NCI-H748 (cell line): ENCODE measurements at regions not wholly inside any gene's neighbourhood (a gene's known extent, or its start where the extent isn't known, plus 50 kb on each side); places are given as distances from the start of the nearest gene placed in this dataset.
A peak's percentile ranks its signal among the peaks of the same experiment; 100 is the strongest.
"Not testable (repeated sequence)": the region's sequence is repeated elsewhere in the genome, so short reads cannot be mapped to it uniquely, and the experiment has no call there.

Source experiments
- DNase-seq: peaks from one replicate; lab custom pipeline; 2025; ENCODE audit not compliant: unreplicated experiment; lab: John Stamatoyannopoulos, UW

DNA sequence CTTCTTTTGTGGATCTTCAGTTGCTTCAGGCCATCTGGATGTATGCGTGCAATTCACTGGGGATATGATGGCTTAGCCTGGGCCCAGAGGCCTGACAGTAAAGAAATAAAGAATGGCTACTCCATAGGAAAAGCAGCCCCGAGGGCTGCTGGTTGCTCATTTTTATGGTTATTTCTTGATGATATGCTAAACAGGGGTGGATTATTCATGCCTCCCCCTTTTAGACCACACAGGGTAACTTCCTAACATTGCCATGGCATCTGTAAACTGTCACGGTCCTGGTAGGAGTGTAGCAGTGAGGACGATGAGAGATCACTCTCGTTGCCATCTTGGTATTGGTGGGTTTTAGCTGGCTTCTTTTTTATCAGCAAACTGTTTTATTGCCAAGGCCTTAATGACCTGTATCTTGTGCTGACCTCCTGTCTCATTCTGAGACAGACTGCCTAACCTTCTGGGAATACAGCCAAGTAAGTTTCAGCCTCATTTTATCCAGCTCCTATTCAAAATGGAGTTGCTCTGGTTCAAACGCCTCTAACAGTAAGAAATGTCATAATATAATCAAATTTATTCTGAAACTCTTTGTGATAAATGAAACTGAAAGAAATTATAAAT, 60.5 kb downstream of the DSEL start:
- peak; percentile 12 for DNase-seq

DNA sequence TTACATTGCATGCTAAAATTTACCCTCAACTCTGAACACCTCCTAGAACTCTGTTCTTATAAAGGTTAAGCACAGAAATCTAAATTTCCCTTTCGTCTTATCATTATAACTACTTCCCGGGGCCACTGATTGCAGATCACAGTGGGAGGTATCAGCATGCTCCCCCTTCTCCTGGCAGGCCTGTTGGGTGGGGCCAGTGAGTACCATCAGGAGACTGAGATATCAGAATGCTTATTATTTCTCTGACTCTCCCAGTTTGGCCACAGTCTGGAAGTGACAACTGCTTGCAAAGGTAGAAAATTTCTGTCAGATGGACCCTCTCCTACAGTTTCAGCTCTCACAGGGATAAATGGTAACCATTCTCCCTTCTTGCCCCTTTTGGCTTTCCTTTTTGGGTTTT, 62.6 kb downstream of the DSEL start:
- DNase-seq: peak; percentile 62

DNA sequence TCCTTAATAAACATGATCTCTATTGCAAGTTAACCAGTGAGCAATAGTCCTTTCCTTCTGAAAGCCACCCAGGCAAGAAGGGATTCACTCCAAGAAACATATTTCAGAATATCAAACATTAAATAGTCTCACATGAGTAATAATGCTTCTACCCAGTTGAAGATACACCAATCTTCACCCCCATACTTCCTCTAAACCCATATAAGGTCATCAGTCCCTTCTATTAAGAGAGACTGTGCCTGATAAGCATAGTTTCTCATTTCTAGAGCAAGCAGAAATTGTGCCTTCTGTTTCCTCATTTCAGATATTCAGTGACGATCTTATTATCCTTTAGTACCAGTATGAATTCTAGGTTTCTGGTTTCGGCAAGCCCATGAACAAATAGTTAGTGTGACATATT, 64.6 kb downstream of the DSEL start:
- DNase-seq: no peak

DNA sequence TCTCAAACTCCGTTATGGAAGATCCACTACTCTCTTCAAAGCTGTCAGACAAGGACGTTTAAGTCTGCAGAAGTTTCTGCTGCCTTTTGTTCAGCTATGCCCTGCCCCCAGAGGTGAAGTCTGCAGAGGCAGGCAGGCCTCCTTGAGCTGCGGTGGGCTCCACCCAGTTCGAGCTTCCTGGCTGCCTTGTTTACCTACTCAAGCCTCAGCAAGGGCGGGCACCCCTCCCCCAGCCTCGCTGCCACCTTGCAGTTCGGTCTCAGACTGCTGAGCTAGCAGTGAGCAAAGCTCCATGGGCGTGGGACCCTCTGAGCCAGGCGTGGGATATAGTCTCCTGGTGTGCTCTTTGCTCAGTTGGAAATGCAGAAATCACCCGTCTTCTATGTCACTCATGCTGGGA, 65.4 kb downstream of the DSEL start:
- DNase-seq: not testable (repeated sequence)

DNA sequence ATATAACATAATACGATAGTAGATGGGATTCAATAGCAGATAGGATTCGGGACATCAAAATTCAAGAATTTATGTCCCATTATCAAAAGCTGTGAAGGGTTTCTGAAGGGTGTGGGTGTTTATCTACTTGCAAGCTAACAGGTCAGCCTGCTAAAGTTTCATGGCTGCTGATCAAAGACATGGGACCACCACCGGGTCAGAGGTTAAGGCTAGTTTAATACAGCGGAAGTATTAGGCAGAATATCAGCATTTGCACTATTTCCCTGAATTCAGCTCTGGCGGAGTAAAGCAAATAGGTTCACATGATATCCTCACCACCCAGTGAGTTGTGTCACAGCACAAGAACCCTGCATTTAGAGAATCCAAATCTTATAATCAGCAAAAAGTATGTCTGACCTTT, 82.5 kb downstream of the DSEL start:
- DNase-seq: no peak

DNA sequence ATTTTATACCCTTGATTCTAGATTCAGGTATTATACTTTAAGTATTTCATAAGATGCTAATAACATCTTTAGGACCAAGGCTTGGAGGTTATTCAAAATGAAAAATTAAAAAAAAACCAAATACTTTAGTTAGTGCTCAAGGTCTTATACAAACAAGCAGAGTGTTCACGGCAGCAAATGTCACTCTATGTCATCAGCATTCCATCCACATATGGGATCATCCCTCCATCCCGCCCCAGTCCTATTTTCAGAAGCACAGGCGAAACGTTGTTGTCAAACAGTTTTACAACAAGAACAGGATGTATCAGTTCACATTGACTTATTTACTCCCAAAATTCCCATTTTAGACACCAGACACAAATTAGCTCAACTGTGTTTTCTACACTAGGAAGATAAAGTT, 83.7 kb downstream of the DSEL start:
- no peak for DNase-seq

DNA sequence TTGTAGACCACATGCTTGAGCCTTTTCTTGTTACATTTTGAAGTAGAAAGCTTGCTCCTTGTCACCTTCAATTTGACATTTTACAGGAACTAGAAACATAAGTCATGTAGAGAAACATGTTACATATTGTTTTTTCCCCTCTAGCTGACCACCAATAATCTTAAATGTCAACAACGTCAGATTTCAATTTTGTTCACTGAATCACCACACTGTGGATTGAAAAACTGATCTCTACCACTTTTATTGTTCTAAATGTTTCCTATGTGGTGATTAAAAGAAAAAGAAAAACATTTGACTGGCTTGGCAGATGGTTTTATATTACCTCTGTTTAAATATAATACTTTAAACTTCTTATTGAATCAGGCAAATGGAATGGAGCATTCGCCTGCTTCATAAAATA, 87.7 kb downstream of the DSEL start:
- DNase-seq: no peak

DNA sequence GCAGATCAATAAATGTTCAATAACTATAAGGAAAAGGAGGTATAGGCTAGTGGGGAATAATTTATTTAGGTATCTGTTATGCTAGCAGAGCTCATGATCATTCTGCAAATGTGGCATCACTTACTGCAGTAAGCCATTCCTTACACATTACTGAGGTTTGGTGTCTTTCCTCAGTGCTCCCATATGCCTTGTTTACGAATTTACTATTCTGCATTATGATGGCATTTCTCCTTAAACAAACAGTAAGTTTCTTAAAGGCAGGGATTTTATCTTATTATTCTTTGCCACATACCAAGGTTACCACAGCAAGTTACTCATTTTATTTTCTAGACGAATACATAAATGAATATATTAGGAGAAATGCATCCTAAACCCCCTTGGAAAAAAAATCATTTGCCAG, 88.4 kb downstream of the DSEL start:
- no peak for DNase-seq

DNA sequence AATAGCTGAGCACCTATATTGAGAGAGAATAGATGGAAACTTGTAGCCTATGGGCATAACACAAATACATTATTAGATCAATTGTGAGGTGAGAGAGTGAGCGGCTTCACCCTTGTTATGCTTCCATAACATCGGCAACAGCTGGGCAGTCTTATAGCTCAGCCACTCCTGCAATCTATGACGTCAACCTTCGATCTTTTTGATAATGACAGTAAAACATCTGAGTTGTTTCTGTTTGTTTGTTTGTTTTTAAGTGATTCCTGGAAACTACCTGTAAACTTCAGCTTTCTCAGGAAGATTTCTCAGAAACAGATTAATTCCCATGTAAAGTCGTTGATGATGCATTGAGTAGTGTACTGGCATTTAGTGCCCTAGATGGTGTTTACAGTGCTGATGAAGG, 90.0 kb downstream of the DSEL start:
- DNase-seq: no peak

DNA sequence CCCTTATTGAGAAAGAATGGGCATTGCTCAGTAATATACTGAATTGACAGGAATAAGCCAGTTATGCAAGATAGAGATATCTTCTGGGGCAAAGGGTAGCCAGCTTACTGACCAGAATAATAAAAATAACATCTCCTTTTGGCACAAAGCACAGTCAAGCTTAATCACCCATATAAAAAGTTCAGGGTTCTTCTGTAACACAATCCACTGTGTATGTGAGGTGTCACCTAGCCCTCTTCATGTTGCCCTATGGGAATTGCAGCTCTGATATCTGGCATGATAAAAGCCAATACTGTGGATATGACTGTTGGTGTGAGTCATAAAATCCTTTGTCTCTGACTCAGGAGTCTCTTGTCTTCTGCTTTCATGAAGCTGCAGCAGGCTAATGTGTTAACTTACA, 90.8 kb downstream of the DSEL start:
- DNase-seq: no peak

DNA sequence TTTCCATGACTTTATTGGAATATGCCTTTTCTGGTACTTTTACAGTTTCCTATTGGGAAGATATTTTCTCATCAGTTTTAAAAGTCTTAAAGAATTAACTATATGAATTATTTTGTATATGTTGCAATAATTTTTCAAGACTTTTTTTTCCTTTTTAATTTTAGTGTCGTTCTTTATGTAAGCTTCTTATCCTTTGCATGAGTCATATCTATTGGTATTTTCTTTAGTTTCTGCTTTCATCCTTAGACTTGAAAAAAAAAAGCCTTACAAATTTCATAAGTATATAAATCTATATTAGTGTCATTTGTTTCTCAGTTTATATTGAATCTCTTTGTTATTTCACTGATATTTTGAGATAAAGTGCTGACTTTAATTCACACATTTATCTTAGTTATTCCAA, 94.9 kb downstream of the DSEL start:
- DNase-seq: no peak

DNA sequence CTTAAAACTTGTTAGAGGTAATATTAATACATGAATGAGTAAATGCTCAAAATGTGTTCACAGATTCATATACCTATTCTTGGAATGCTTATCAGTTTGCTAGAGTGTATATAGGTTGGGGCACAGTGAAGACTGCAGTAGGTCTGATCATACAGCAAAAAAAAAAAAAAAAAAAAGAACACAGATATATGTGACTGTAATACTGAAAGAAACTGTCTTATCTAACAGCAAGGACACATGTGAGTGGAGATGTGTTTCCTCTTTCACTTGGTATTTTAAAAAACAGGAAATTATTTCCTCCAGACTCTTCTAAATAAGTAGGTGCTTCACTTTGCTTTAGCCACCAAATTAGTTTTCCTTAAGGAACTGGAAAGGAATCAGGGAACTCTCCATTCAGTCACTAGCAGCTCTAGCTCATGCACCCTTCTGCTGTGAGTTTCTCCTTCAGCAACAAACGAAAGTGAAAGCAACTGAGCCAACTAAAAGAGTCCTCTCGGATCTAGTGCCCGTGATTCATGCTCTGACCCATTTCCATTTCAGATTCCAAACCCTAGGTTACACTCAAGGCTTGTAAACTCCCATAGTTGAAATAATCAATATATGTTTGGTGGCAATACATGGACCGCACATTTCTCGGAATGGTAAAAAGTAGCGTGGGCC, 98.5 kb downstream of the DSEL start:
- peak; percentile 15 for DNase-seq

DNA sequence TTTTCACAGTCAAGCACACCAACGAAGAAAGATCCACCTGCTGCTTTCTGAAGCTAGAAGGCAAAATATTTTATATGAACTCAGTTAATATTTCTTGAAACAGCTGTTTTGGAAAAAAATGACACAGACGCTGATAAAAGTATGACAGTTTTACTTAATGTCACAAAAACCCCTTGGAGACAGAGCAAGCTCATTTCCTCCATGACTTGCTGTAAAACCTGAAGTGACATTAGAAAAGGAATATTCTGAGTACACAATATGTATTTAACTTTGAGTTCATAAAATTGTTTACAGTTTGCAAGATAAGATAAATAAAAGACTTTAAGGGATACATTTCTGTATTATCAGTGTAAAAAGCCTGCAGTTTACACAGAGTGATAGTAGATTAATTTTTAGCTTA, 105.4 kb downstream of the DSEL start:
- no peak for DNase-seq

DNA sequence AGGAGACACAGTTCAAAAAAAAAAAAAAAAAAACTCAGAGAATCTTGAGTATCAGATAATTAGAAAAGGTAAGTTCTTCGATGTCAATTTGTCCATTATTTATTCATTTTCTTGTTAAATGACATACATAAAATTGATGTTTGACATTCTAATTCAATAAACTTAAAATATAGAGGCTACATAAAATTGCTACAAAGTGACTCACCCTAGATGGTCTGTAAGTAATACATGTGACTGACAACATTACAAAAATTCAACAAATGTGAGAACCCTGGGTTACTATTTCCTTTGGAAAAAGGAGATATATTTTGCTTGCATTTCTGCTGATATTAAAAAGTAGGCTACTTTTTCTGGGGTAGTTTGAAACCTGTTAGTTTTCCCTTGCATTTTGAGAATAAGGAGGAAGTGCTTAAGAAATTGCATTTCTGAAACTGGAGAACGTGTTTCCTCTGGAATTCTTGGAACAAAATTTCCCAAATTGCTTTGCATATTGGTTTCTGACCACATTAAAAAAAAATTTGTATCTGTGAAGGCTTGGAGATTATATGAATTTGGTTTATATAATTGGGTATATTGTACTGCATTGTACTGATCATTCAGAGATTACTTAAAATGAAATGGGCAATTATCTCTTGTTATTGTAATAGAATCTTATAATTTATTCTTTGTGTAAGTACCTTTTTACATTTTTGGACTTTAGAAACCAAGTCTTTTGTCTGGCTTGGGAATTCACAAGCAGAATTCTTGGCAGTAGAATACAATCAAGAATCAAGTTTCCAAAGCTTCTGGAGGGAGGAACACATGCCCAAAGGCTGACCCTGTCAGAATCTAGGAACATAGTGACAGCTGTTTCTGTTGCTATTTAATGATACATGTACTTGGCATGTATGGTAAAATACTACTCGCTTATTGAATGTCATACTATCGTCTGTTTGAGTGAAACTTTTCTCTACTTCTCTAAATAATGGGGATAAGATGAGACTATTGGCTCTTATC, 106.1 kb downstream of the DSEL start:
- DNase-seq: no peak

DNA sequence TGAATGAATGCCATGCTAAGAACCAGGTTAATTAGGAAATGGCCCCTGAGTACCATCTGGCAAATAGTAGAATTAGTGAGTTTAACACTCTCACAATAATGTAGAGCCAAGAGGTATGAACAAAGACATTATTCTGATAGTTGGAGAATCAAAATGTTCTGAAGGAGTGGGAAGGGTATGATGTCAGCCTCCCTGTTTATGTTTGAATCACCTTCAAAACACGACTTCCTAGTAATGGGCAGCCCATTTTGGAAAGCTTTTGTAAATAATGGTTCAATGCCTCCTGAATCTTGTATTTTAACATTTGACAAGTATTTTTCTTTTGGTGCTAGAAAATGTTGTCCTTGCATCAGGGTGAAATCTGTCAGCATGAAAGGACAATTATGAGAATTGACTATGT, 108.3 kb downstream of the DSEL start:
- DNase-seq: no peak

DNA sequence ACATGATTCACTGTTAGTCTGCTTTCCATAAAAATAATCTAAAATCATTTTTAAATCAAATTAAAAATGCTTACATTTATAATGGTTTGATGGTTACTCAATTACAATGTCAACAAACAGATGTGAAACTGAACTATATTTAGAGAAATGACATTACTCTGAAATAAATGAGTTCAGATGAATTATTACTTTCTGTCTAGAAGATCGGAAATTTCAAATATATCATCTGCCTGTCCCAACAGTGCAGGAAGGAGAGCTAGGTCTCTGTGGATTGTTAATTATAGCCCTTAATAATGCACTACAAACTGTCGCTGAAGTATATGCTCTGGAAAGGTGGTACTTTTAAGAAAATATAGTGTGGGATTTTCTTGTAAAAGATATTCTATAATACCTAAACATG, 109.8 kb downstream of the DSEL start:
- no peak for DNase-seq

DNA sequence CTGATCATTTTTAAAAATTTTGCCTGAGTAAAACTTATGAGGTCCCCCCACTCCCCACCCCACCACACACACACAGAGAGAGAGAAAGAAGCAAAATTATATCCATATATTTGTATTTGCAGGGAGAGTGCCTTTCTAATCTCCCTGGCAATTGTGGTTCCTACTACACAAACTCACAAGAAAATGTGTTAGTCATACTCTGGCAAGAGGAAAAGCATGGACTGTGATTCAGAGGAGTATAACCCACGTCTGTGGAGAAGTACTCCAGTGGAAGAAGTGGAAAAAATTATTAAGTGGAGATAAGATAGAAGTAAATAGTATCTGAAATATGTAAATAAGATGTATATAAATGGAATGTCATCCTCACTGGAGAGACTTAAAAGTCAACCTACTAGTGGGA, 114.0 kb downstream of the DSEL start:
- DNase-seq: no peak

DNA sequence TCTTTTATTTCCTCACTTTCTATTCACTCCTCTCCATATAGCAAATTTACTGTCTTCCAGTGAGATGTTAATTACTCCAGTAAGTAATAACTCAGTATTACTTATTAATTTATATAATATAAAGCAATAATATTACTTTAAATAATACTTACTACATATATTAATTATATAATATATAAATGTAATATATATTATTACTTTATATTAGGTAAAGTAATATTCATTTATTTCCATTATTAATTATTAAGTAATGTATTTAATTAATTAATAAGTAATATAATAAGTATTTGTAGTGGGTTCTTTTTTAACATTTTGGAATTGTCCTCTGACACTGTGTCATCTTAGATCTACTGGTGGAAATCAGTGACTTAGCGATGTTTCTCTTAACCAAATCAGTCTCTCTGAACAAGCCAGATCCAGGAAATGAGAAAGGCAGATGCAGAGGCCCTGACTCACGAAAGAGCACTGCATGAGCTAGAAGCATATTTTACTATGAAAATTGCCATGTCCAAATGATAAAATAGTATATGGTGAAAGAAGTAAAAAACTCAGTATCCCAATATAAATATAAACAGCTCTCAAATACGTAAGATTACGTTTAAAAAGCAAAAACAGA, 115.9 kb downstream of the DSEL start:
- DNase-seq: no peak

DNA sequence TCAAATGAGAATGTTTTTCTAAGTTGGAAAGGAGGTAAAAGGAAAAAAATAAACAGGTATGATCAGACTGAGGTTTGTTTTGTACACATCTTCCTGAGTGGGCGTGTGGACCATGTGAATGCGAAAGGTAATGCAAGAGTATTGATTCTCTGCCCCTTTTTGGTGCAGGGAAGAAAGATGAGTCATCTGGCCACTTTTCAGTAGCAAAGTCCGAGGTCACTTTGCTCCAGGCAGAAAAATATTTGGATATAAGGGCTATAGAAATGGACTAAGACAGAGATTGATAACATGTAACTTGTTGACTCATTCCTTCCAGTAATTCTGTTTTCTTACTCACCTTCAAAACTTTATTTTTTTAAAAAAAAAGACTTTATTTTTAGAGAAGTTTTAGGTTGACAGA, 130.5 kb downstream of the DSEL start:
- DNase-seq: no peak

DNA sequence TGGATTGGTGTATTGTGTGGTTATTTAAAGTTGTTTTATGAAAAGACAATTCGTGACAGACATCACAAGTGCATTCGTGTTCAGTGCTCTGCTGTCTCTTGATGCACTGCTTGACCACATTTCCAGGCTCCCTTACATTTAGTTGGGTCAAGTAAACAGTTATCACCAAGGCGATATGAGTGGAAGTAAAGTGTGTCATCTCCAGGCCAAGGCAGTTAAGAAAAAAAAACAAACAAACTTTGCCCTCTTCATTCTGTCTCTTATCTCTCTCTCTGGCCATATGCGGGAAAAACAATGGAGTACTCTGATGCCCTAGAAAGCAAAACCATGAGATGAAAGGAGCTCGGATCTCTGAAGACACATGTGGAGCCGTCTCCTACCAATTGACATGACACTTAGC, 131.1 kb downstream of the DSEL start:
- DNase-seq: peak; percentile 14

DNA sequence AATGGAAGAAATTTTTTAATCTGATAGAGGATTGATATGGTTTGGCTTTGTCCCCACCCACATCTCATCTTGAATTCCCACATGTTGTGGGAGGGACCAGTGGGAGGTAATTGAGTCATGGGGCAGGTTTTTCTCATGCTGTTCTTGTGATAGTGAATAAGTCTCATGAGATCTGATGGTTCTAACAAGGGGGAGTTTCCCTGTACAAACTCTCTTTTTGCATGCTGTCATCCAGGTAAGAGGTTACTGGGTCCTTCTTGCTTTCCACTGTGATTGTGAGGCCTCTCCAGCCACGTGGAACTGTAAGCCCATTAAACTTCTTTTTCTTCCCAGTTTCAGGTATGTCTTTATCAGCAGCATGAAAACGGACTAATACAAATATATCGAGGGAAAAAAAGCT, 132.5 kb downstream of the DSEL start:
- not testable (repeated sequence) for DNase-seq
